ENCODE measurements at regions not wholly inside any gene's neighbourhood (a gene's known extent, or its start where the extent isn't known, plus 50 kb on each side); places are given as distances from the start of the nearest gene placed in this dataset.

DNA sequence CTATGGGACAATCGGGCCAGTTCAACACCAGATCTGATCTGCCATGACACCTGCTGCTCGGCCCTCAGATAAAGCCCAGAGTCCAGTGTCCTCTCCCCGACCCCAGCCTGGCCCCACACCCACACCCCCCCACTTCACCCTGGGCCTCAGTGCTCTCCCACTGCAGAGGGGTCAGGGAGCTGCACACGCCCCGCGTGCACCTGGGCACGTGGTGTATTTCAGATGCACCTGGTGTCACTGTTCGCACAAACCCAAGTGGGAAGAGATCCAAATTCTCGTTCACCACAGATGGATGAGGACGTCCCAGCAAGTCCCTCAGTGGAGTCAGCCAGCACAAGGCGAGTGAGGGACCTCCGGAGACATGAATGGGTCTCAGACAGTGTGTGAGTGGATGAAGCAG lies 161.3 kb downstream of the RTP5 start:
- TF ChIP-seq EZH2phosphoT487 (IDR thresholded peaks at IDR 0.05; ENCODE audit: low read depth, severe bottlenecking, unreplicated experiment) (no peak), CTCF (IDR thresholded peaks at IDR 0.05; ENCODE audit: poor library complexity) (no peak), EZH2 (IDR thresholded peaks at IDR 0.05; ENCODE audit: borderline replicate concordance) (no peak)
